NCI-H526 (cell line): ENCODE measurements at regions not wholly inside any gene's neighbourhood (a gene's known extent, or its start where the extent isn't known, plus 50 kb on each side); places are given as distances from the start of the nearest gene placed in this dataset.
"Not testable (repeated sequence)": the region's sequence is repeated elsewhere in the genome, so short reads cannot be mapped to it uniquely, and the experiment has no call there.

Experiments
- DNase-seq, 2 experiments: peaks; one replicate each; lab custom pipeline; 2025; lab: John Stamatoyannopoulos, UW

- no peak for DNase-seq
These were observed 279.9 kb upstream of the MKLN1 start for GRCh38 chr7:131047651-131048304.

GRCh38 chr7:131051304-131051703, 276.4 kb upstream of the MKLN1 start:
- no peak for DNase-seq

- DNase-seq = no peak
These were observed 275.3 kb upstream of the MKLN1 start for GRCh38 chr7:131052285-131052904.

- DNase-seq = no peak
These were observed 271.7 kb upstream of the MKLN1 start for GRCh38 chr7:131056007-131056406.

- no peak for DNase-seq
These were observed 270.5 kb upstream of the MKLN1 start for GRCh38 chr7:131057015-131057793.

- DNase-seq = no peak
These were observed 269.9 kb upstream of the MKLN1 start for GRCh38 chr7:131057794-131058070.

GRCh38 chr7:131058561-131059288, 269.0 kb upstream of the MKLN1 start:
- not testable (repeated sequence) for DNase-seq

- DNase-seq = not testable (repeated sequence)
These were observed 268.3 kb upstream of the MKLN1 start for GRCh38 chr7:131059401-131059800.

GRCh38 chr7:131061158-131061557, 266.5 kb upstream of the MKLN1 start:
- no peak for DNase-seq

- no peak for DNase-seq
These were observed 265.9 kb upstream of the MKLN1 start for GRCh38 chr7:131061818-131062217.

- DNase-seq = no peak
These were observed 261.0 kb upstream of the MKLN1 start for GRCh38 chr7:131066635-131067034.

GRCh38 chr7:131067220-131067619, 260.5 kb upstream of the MKLN1 start:
- DNase-seq = no peak

- DNase-seq = no peak
These were observed 259.1 kb upstream of the MKLN1 start for GRCh38 chr7:131068604-131069021.

- DNase-seq = peak; percentile 94
These were observed 255.7 kb upstream of the MKLN1 start for GRCh38 chr7:131071786-131072504.

GRCh38 chr7:131072505-131073091, 255.1 kb upstream of the MKLN1 start:
- DNase-seq = peak in 1 of 2 experiments; percentile 33

GRCh38 chr7:131074043-131074442, 253.6 kb upstream of the MKLN1 start:
- DNase-seq = no peak

- DNase-seq = no peak
These were observed 253.1 kb upstream of the MKLN1 start for GRCh38 chr7:131074585-131074984.

- no peak for DNase-seq
These were observed 252.3 kb upstream of the MKLN1 start for GRCh38 chr7:131075406-131075805.

GRCh38 chr7:131076032-131076431, 251.6 kb upstream of the MKLN1 start:
- DNase-seq = no peak

GRCh38 chr7:131076711-131077181, 250.9 kb upstream of the MKLN1 start:
- DNase-seq = no peak

GRCh38 chr7:131077735-131078134, 249.9 kb upstream of the MKLN1 start:
- DNase-seq = no peak
